ENCODE measurements at regions not wholly inside any gene's neighbourhood (a gene's known extent, or its start where the extent isn't known, plus 50 kb on each side); places are given as distances from the start of the nearest gene placed in this dataset.

- no peak for TF ChIP-seq ZFX (IDR thresholded peaks at IDR 0.05; ENCODE audit: borderline replicate concordance)
- TF ChIP-seq CTCF (IDR thresholded peaks at IDR 0.05) = no peak
These were observed 2125.7 kb upstream of the PCDH20 start for GRCh38 chr13:63541336-63541735.

Data from 22Rv1 (cell line).